Neutrophil (primary cell): ENCODE measurements at regions not wholly inside any gene's neighbourhood (a gene's known extent, or its start where the extent isn't known, plus 50 kb on each side); places are given as distances from the start of the nearest gene placed in this dataset.

Source experiments
- H3K27ac ChIP-seq: fragments of 200-600 bp; sonication (generic); 2 replicates; pipeline ENCODE4 v1.5.1; 2016; ENCODE audit warnings: mild to moderate bottlenecking, moderate library complexity
- H3K27me3 ChIP-seq: fragments of 200-600 bp; sonication (generic); 2 replicates; pipeline ENCODE4 v1.6.0; 2016; ENCODE audit warnings: mild to moderate bottlenecking
- H3K36me3 ChIP-seq: fragments of 200-600 bp; sonication (generic); 2 replicates; pipeline ENCODE4 v1.5.1; 2017
- H3K4me1 ChIP-seq, 2 experiments: fragments of 200-600 bp in 1 of 2; sonication (generic) in 1 of 2; 1 replicate in 1 of 2; 2 replicates in 1 of 2; pipeline versions ENCODE4 v1.5.1 to v1.6.1; 2013 to 2016; ENCODE audit warnings: low read depth in 1 of 2, low read length in 1 of 2, mild to moderate bottlenecking in 1 of 2, moderate library complexity in 1 of 2; ENCODE audit not compliant: control insufficient read depth in 1 of 2, insufficient read depth in 1 of 2
- H3K4me3 ChIP-seq, 2 experiments: fragments of 200-600 bp in 1 of 2; sonication (generic) in 1 of 2; 1 replicate in 1 of 2; 2 replicates in 1 of 2; pipeline ENCODE4 v1.5.1; 2013 to 2016; ENCODE audit warnings: low read depth in 1 of 2, low read length in 1 of 2, mild to moderate bottlenecking in 1 of 2, moderate library complexity in 1 of 2
- H3K9me3 ChIP-seq: fragments of 200-600 bp; sonication (generic); 2 replicates; pipeline ENCODE4 v1.5.1; 2016
- CTCF ChIP-seq: fragments of 200-600 bp; sonication (generic); IDR thresholded peaks from 2 replicates; pipeline ENCODE4 v1.5.1; 2016; ENCODE audit warnings: antibody characterized with exemption

GRCh38 chr9:88748566-88749261 is 213.7 kb downstream of the NXNL2 start:
- no peak for TF ChIP-seq CTCF
- H3K27me3 ChIP-seq = no peaks in the 10 kb centered on the region
- no peaks in the 10 kb centered on the region for H3K4me1 ChIP-seq
- H3K36me3 ChIP-seq = no peaks in the 10 kb centered on the region
- H3K27ac ChIP-seq = no peak overlapping the region
- no peak overlapping the region for H3K4me3 ChIP-seq
- H3K9me3 ChIP-seq = no peaks in the 10 kb centered on the region

DNA sequence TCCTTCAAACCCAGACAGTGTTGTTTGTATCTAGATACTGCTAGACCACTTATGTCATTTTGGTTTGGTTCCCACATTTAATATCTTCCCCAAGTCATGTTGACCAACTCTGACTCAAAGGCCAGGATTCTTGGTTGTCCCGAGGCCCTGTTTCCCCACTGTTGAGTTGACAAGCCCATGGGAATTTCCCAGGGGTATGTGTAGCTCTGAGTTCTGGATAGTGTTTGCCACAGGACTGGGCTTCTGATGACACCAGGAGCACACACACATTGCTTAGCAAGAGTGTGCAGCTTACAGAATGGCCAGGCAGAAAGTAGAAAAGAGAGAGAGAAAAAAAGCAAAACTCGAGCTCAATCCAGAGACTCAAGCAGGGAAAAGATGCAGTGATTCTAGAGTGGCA is 214.4 kb downstream of the NXNL2 start:
- Histone ChIP-seq H3K27me3 (no peaks in the 10 kb centered on the region), H3K9me3 (no peaks in the 10 kb centered on the region), H3K4me1 (no peaks in the 10 kb centered on the region), H3K27ac (no peak overlapping the region), H3K36me3 (no peaks in the 10 kb centered on the region), H3K4me3 (no peak overlapping the region)
- TF ChIP-seq CTCF = no peak

- no peaks in the 10 kb centered on the region for H3K27me3 ChIP-seq
- no peak overlapping the region for H3K27ac ChIP-seq
- H3K36me3 ChIP-seq = no peaks in the 10 kb centered on the region
- no peaks in the 10 kb centered on the region for H3K9me3 ChIP-seq
- no peak for TF ChIP-seq CTCF
- no peak overlapping the region for H3K4me3 ChIP-seq
- no peaks in the 10 kb centered on the region for H3K4me1 ChIP-seq
Measured at GRCh38 chr9:88750832-88751360, 215.9 kb downstream of the NXNL2 start.

GRCh38 chr9:88751781-88752180 is 216.8 kb downstream of the NXNL2 start:
- Histone ChIP-seq H3K27me3 (no peaks in the 10 kb centered on the region), H3K9me3 (no peaks in the 10 kb centered on the region), H3K4me3 (no peak overlapping the region), H3K36me3 (no peaks in the 10 kb centered on the region), H3K4me1 (no peaks in the 10 kb centered on the region), H3K27ac (no peak overlapping the region)
- no peak for TF ChIP-seq CTCF

DNA sequence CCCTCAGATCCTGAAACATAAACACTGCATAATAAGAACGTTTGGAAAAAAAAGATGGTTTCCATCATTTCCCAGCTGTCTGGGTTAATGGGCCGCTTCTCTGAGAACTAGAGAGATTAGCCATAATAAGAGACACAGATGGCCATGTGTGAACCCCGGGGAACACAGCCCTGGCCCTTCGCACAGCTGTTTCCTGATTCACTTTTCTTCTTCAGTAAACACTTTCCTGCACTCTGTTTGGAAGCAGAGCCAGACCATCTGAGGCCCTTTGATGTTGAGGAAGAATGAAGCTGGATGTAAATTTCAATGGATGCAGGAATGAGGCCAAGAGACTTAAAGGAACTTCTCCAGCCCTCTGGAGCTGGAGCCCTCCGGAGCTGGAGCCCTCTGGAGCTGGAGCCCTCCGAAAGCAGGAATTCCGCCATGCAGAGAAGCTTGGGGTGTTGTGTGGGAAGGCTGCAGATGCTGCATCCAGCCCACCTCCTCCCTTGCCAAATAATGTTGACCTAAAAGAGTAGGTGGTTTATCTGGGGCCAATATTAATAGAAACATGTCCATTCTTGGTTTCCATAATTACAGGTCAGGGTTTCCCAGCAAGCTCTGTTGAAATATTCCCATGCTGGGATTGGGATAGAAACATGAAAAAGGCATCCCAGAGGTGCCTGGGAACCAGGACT is 218.9 kb downstream of the NXNL2 start:
- H3K27me3 ChIP-seq = peaks cover 3% of the 10 kb centered on the region
- TF ChIP-seq CTCF = no peak
- no peaks in the 10 kb centered on the region for H3K4me1 ChIP-seq
- H3K27ac ChIP-seq = no peak overlapping the region
- no peaks in the 10 kb centered on the region for H3K9me3 ChIP-seq
- H3K4me3 ChIP-seq = no peak overlapping the region
- no peaks in the 10 kb centered on the region for H3K36me3 ChIP-seq
